NCI-H524 treated with DMSO at 0.1 percent for 48 hours (cell line): ENCODE measurements at regions not wholly inside any gene's neighbourhood (a gene's known extent, or its start where the extent isn't known, plus 50 kb on each side); places are given as distances from the start of the nearest gene placed in this dataset.
"Not testable (repeated sequence)": the region's sequence is repeated elsewhere in the genome, so short reads cannot be mapped to it uniquely, and the experiment has no call there.

ENCODE experiments used
- DNase-seq: peaks from one replicate; lab custom pipeline; 2025; lab: John Stamatoyannopoulos, UW

DNA sequence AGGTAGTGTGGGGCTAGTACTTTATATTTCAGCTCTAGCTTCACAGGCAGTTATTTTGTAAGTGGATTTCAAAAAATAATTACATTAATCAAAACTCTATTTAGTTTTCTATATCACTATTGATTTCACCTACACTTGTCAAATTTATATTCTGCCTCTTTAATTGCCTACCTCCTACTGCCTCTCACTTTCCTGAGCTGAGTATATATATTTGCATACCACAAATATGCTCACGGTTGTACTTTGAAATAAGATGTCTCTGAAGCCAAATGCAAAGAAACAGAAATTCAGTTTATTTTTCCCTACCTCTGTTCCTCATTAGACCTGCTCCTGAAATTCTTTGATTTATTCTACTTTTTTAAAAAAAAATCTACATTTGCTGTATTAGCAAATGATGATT lies 309.3 kb upstream of the TGFBR2 start:
- no peak for DNase-seq

DNA sequence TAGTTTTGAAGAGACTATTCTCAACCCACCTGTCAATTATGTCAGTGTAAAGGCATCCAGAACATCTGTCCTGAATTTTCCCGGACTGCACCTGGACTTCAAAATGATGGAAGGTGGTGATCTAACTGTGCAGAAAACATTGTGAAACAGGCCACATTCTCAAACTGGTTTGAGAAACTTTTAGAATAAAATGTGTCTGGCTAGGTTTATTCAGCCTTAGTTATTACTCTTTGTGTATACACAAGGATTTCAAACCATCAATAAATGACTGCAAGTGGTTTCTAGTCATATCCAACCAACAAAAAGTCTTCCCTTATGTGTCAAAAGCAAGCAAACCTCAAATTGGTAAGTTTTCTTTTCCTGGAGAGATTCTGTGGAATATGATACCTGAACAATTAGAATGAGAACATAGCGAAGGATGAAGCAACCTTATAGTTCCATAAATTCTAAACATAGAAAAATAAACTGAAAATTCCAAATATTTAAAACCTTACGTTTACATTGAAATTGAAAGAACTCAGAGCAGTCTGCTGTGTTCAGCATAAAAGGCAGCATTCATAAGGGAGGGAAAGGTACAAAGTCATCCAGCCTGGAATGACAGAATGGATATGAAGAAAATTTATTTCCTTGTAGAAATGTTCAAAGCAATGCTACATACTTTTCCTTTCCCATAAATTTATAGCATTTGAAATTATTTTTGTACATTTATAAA lies 306.6 kb upstream of the TGFBR2 start:
- no peak for DNase-seq

DNA sequence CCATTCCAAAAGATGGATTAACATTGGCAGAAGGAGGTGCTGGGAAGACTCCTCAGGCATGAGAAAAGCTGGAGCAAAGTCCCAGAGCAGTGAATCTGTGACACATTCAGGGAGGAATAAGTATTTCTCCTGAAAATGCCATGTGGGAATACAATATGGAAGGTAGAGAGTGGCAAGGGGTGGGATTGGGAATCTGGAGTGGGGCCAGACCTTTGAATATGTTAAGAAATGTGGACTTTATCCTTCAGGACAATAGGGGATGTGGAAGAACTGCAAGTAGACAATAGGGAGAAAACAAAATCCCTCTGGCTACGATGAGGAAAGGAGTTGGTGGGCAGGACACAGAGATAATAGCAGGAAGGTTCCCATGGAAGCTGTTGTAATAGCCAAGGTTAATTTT lies 305.6 kb upstream of the TGFBR2 start:
- DNase-seq = no peak

DNA sequence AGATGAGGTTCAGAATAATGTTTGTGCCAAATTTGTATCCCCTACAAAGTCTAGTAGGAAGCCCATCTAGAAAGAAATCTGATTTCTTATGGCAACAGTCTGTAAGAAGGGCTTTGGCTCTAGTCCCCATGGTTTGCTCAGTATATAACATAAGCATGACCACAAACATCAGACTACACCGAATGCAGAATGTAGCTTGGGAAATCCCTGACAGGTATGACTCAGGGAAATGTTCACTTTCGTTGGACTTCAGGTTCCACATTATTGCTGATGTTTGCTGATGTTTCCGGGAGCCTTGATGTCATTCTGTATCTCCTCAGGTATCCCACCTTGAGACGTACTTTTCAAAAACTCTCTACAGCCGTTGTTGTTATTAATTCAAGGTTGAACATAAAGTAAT lies 304.4 kb upstream of the TGFBR2 start:
- no peak for DNase-seq

DNA sequence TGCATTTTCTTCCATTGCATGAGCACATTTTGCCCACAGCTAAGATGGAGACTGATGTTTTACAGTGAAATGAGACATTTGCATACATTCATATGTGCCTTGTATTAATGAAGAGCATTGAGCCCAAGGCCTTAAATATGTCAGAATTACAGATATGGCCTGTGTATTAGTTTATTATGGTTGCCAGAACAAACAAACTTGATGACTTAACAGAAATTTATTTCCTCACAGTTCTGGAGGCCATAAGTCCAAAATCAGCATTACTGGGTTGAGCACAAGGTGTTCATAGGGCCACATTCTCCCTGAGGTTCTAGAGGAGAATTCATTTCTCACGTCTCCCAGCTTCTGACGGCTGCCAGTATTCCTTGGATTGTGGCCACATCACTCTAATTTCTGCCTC lies 302.6 kb upstream of the TGFBR2 start:
- DNase-seq = no peak

- DNase-seq = no peak
Measured at GRCh38 chr3:30305021-30305420, 301.4 kb upstream of the TGFBR2 start.

GRCh38 chr3:30306896-30307295 lies 299.5 kb upstream of the TGFBR2 start:
- no peak for DNase-seq

DNA sequence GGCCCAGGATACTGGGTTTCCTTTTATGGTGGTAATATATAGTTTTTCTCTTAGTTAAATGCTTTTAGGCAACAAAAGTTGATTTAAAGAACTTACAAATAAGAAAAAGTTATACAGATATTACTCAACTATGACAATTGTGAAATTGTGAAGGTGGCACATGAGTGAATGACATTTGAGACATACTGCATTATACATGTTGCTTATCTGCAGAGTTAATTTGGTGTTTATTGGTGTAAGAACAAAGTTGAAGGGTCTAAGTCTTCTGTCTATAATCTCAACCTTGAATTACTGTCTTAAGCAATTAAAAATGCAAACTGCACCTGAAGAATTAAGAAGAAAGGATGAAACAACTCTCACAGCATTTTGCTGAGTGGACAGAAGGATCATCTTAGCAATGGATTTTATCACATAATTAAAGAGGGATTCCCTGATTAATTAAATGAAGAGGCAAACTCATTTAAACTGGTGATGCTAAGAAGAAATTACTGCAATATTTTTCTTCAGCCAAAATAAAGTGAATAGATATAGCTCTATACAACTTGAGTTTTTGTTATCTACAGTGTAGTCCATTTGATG lies 298.9 kb upstream of the TGFBR2 start:
- no peak for DNase-seq

DNA sequence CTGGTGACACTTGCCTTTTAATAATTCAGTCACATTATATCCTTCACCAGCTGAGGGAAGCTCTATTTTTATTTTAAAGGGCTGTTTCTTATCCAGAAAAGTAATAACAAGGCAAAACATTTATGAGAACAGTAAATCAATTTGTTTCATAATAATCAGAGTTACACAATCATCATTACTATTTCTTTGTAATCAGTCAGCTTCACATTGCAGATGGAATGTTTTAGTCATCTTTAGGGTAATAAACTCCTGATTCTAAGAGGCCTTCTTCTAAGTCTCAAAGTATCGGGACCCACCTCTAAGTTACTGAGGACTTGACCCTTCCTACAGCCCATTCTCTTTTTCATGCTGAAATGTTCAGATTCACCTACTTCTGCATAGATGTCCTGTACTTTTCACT lies 298.3 kb upstream of the TGFBR2 start:
- no peak for DNase-seq

DNA sequence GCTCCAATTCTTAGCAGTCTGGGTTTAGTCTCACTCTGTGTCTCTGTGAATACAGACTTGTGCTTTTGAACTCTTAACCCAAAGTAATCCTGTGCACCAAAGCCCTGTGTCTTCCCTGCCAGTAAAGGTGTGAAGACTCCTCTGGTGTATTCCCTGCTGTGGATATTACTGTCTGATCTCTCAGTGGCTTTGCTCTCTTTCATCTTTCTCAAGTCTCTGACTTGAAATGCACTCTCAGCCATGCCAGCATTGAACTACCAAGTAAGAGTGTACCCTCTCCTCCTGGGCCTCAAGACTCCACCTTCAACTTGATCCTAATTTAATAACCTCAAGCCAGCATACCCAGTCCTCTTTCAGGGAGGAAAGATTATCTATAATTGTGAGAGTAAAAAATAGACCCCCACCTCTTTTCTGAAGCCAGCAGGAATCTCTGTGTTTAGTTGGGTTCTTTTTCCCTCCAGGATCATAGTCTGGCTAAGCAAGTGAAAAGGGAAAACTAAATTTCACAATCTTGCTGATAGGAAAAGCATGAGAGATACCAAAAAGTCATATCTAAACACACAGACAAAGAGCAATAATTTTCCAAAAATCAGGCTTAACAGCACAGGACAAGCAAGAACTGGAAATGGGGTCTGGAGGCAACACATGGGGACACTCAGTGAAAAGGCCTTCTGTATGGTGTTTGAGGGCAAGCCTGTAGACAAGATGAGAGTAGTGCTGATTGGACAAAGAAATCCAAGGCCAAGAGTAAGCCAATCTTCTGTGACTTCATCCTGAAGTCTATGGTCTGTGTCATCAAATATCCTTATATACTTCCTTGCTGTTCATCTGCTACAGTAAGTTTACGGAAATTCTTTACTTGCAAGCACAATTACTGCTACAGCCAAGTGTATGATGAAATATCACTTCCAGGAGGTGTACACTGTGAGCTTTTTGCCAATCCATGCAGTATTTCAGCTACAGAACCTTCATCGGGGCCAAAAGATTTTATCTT lies 296.1 kb upstream of the TGFBR2 start:
- no peak for DNase-seq

GRCh38 chr3:30311781-30312180 lies 294.6 kb upstream of the TGFBR2 start:
- DNase-seq = peak; percentile 85

- DNase-seq = no peak
Measured at GRCh38 chr3:30313840-30314239, 292.6 kb upstream of the TGFBR2 start.

- DNase-seq = no peak
Measured at GRCh38 chr3:30314757-30315325, 291.6 kb upstream of the TGFBR2 start.

GRCh38 chr3:30315447-30315846 lies 291.0 kb upstream of the TGFBR2 start:
- DNase-seq = no peak

GRCh38 chr3:30317561-30317960 lies 288.8 kb upstream of the TGFBR2 start:
- no peak for DNase-seq

DNA sequence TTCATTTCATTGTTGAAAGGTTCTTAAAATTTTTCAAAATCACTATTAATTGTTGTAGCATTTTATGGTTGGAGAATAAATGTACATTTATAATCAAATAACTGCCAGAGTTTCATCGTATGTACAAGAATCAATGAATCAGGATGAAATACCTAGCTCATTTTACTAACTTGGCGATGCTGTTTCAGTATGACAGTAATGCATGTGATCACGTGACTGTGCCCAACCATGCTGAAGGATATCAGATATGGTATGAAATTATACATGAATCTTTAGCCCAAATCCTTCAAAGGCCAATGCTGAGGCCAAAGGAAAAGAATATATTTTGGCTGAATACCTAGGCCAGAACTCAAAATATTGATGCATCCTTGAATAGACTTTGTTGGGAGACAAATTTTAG lies 288.3 kb upstream of the TGFBR2 start:
- DNase-seq = no peak

DNA sequence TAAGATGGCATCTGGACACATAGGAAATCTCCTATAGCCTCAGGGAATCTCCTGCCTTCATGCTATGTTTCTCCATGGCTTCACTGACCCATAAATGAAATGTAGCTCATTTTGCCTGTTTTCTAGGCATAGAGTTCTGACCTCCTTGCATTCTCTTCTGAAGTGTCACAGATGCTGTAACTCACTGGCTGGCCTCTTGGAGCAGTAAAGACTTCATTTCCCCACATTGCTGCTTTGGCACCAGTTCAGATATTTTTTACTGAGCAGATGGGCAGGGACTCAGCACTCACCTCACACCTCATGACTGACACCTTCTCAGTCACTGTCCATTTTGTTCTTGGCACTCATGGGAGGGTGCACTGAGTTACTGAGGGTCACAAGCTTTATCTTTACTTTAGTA lies 286.7 kb upstream of the TGFBR2 start:
- peak; percentile 74 for DNase-seq

GRCh38 chr3:30320392-30320791 lies 286.0 kb upstream of the TGFBR2 start:
- DNase-seq = peak; percentile 35

DNA sequence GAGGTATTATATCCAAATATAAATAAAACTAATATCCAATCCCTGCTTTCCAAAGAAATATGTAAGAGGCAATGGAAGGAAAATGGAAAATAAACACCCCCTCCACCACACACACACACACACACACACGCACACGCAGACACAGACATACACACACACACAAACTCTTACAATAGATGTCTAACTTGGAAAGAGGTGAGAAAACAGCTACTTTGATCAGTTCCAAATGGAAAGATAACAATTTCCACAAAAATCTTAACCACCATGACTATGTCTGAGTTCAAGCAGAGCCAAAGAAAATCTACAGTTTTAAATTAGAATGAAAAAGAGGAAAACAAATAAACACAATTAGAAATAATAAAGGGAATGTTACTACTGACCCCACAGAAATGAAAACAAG lies 285.3 kb upstream of the TGFBR2 start:
- no peak for DNase-seq

GRCh38 chr3:30323649-30324048 lies 282.8 kb upstream of the TGFBR2 start:
- not testable (repeated sequence) for DNase-seq

DNA sequence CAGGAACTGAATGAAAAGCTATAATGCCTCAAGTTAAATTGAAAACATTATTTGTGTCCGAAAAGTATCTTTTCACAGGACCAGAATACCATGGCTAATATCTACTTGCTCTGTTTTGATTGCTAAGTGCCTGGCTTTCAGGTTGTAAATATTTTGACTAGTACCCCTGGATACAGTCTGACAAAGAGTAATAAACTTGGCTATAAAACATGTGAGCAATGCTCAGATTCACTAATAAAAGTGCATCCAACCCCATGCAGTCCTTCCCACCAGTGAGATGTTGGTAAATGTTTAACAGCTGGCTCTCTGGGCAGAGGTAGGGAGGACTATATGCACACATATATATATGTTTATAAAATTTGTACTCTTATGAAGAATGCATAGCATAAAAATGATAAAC lies 281.8 kb upstream of the TGFBR2 start:
- DNase-seq = no peak

DNA sequence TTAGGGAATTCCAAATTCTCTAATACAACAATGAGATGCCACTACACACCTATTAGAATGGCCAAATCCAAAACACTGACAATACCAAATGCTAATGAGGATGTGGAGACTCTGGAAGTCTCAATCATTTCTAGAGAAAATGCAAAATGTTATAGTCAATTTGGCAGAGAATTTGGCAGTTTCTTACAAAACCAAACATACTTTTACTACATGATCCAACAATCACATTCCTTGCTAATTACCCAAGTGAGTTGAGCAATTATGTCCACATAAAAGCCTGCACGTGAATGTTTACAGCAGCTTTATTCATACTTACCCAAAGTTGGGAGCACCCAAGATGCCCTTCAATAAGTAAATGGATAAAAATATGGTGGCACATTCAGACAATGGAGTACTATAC lies 278.4 kb upstream of the TGFBR2 start:
- DNase-seq = not testable (repeated sequence)

DNA sequence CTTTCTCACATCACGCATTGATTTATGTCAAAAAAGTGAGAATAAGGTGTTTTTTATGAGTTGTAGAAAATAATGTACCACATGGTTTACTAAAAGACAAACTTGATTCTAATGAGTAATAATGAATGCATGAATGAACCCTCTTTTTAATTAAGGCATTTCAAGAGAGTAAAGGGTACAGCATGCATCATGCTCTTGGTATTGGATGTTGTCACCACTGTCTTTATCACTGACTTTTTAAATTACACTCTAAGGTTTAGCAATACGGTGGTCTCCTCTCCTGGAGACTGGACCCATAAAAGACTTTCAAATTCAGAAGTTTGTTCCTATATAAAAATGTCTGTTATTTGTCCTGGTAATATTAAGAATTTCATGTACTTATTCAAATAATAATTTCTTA lies 277.5 kb upstream of the TGFBR2 start:
- not testable (repeated sequence) for DNase-seq
